ENCODE measurements at regions not wholly inside any gene's neighbourhood (a gene's known extent, or its start where the extent isn't known, plus 50 kb on each side); places are given as distances from the start of the nearest gene placed in this dataset.

DNA sequence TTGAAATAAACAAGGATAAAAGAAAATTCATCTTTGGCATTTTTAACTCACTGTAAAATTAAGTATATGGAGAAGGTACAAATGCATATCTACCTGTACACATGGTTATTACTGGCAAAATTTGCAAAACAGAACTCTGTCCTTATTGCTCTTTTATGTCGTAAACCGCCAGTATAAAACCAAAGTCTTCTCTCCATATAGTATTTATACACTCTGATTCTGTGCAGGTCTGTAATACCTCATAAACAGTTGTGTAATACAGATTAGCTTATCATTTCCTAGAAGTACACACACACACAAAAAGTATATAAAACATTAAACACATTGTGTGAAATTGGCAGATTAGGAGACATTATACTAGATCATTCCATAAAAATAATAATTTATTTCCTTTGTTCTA lies 406.6 kb upstream of the ANO3 start:
- no peak for DNase-seq (ENCODE audit: low spot score)
- intact Hi-C loops (cut with DNase I), result no loop called here

DNA sequence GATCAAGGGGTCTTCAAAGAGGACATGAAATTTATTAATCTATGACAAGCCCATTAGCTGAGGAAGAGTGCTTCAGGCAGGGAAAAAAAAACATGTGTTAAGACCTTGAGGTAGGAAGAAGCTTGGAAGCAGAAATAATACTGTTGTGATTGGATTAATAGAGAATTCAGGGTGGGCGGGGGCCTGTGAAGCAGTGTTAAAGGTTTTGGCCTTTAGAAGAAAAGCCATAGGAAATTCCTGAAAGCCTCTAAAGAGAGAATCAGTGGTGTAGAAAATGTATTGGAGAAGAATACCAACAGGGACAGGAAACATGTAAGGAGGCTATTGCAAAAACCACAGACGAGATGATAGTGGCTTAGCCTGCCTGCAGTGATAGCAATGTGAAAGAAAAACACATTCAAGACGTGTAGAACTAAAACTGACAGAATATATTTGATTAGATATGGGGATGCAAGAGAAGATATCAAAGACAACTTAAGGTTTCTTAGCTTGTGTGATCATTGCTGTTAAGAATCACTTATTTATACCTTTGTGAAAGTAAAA lies 404.4 kb upstream of the ANO3 start:
- no peak for DNase-seq (ENCODE audit: low spot score)
- intact Hi-C loops (cut with DNase I), result no loop called here

DNA sequence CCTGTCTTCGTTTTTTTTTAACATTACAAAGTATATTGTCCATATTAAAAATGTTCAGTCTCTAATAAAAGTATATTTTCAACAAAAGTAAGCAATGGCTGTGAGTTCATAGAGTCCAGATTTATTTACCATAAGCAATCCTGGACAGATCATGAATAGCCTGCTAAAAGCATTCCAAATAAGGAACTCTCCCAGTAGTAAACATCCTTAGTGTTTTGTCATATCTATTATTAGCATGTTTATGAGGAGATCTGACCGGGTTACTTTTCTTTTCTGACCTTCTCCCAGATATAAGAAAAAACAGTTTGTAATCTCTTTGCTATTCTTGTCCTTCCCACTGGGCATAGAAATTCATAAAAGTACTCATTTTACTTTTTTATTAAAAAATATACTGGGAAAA lies 403.9 kb upstream of the ANO3 start:
- intact Hi-C loops (cut with DNase I), result no loop called here
- no peak for DNase-seq (ENCODE audit: low spot score)

DNA sequence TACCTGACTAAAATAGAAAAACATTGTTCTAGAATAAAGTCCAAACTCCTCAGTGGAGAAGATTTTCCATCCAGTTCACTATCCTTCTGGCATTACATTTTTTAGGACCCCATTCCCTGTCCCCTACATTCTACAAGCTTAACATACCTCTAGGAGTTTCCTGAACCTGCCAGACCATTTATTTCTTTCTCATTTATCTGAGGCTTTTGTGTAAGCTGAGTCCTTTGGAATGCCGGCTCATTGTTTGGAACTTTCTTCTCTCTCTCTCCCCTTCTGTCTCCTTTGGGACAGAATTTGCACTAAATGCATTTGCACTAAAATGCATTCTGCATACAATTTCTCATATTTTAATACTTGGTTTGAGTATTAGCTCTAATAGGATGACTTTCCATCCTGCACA lies 393.0 kb upstream of the ANO3 start:
- intact Hi-C loops (cut with DNase I), result no loop called here

DNA sequence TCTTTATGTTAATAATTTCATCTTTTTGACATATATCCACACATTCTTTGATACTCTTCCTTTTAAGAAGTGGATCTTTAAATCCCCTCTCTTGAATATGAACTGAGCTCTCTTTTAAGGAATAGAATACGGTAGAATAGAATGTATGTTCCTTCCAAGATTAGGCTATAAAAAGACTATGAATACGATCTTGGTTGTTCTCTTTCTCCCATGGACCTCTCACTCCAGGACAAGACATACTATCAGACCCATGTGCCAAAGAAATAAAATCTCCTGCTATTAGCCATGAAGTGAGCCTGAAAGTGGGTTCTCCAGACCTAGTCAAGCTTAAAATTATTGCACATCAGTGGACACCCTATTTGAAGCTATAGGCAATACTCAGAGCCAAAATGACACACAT lies 392.2 kb upstream of the ANO3 start:
- intact Hi-C loops (cut with DNase I), result no loop called here
- DNase-seq (ENCODE audit: low spot score), result no peak

More for the DNA sequence above, 393.0 kb upstream of the ANO3 start:
- no peak for DNase-seq (ENCODE audit: low spot score)

DNA sequence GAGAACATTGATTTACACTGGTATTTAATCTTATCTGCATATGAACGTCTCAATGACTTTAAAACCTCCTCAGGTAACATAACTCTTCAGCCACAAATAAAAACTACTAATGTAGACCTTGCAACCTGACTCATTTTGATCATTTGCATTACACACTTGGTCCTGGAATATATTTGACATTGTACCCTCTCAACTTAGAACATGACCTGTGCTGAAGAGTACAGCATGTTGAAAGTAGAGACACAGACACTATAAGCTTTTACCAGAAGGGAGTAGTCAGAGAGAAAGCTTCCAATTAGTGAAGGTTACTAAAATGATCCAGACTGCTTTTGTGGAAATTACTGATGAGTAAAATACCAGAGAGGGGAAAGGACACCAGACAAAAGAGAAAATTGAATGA lies 390.6 kb upstream of the ANO3 start:
- DNase-seq (ENCODE audit: low spot score), result no peak
- intact Hi-C loops (cut with DNase I), result no loop called here

DNA sequence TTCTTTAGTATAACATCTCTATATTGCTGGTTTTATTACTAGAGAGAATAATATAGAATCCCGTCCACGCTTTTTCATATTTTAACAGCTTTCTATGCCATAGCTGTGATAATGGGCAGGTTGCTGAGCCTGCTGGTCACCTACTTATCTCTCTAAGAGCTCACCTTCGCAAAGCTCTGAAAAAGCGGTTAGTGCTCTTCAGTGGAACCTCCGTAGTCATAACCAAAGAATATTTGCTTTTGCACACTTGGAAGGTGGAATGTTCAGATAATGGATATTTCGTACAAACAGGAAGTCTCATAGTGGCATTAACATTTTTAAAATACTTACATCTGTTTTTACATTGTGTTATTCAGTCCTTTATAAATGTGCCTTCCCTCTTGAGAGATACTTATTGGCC lies 388.9 kb upstream of the ANO3 start:
- intact Hi-C loops (cut with DNase I), result no loop called here
- DNase-seq (ENCODE audit: low spot score), result no peak

DNA sequence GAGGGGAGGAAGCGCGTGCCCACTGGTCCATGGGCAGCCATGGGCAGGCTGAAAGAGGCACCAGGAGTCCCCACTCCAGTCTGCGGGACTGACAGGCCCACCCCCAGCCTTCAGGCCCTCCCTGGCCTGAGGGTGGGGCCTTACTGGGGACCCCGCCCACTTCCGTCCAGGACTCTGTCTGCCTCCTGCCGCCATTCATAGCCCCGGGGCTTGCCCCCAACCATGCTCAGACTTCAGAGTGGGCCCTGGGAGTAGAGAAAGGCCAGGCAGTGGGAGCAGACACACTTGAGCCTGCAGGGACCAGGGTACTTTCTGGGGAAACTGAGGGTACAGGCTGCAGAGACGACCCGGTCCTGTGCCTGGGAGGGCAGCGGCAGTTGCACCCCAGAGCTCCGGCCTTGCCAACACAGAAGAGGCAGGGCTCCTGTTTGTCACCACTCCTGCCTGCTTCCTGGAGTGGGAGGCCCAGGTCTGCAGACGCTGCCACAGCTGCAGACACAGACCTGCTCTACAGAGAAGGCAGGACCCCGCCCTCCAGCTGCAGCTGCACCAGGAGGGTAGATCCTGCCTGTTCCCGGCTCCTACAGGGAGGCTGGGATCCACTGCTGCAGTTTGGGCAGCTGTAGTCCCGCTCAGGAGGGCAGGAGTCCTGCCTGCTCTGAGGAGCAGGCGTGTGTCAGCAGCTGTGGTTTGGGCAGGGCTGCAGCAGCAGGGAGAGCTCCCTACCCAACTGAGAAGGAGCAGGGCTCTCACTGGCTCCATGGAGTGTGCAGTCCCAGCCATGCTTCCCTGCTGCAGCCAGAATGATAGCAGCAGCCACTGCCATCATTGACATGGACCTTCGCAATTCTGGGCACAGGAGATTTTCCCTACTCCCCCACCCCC lies 387.9 kb upstream of the ANO3 start:
- intact Hi-C loops (cut with DNase I), result no loop called here
- DNase-seq (ENCODE audit: low spot score), result no peak

DNA sequence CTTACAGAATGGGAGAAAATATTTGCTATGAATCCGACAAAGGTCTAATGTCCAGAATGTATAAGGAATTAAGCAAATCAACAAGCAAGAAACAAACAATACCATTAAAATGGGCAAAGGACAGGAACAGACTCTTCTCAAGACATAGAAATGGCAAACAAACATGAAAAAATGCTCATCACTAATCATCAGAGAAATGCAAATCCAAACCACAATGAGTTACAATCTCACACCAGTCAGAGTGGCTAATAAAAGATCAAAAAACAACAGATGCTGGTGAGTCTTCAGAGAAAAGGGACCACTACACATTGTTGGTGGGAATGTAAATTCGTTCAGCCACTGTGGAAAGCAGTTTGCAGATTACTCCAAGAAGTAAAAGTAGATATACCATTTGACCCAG lies 382.0 kb upstream of the ANO3 start:
- no peak for DNase-seq (ENCODE audit: low spot score)
- intact Hi-C loops (cut with DNase I), result no loop called here

DNA sequence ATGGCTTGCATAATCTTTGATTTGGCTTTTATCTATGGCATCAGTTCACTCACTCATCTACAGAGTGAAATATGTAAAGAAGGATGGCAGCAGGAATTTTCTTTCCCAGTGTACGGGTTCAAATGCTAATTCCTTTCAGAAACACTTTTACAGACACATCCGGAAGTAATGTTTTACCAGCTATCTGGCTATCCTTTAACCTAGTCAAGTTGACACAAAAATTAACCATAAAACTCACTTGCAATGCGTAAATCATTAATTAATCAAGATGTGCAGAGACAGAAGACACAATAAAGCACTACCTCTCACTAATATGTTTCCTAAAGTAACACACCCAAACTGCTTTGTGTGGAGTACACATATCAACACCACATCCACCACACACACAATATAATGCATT lies 378.9 kb upstream of the ANO3 start:
- intact Hi-C loops (cut with DNase I), result no loop called here
- DNase-seq (ENCODE audit: low spot score), result no peak

DNA sequence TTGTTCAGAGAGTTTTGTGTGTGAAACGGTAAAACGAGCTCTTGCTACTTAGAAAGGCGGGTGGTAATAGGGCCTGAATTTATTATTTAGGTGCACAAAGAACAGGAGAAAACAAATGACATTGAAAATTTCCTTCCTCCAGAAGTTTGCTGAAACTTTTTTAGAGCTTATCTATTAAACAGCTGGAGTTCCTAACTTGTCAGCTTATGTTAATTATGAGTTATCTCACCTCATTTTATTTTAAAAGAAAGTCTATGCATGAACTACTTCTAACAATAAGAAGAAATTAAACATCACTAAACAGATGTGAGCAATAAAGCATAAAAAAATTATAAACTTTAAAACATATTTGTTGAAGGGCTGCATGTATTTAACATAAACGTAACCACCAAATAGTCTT lies 373.9 kb upstream of the ANO3 start:
- intact Hi-C loops (cut with DNase I), result no loop called here
- no peak for DNase-seq (ENCODE audit: low spot score)

DNA sequence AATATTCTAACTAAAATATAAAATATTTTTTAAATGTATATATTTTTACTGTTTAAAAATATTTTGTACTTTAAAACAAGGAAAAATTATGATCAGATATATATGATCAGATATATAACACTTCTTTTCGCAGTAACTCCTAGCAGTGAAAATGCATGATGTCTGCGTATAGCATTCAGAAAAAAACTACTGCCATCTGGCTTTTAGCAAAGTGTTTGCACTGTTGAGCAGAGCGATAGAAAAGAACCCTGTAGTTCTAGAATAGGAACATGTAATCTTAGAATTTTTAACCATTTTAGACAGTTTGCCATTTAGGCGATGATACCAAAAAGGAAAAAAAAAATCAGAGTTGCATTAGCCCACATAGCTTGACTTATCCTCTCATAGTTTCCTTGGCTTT lies 370.4 kb upstream of the ANO3 start:
- intact Hi-C loops (cut with DNase I), result no loop called here
- DNase-seq (ENCODE audit: low spot score), result no peak

DNA sequence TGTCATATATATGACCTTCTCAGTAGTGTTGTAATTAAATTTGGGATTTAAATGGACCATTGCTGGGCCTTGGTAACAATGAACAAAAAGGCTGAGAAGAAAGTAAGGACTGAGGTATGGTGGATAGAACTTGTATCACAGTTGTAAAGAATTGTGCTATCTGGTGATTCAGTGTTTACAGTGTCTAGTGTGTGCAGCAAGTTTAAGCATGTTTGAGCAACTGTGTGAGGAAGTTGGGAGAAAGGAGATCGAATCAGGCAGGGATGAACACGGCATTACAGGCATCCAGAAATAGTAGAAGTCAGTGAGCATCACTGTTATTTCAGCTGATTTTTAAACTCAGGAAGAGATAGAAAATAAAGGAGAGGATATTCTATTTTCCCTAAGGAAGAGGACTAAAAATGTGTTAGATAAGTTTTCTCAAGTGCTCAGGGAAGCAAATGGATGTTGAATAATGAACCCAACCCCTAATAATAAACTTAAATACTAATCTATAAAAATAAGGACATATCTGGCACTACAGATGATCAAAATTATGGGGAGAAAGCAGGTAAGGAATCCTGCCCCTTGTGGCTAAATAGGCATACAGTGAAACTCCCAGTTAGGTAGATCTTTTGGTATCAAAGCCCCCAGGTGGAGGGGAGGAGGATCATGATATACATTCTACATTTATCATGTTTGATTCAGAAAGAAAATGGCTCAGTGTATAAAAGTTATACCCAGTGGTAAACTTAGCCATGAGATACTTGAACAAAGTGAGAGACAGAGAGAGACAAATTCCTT lies 361.0 kb upstream of the ANO3 start:
- intact Hi-C loops (cut with DNase I), result no loop called here
- DNase-seq (ENCODE audit: low spot score), result no peak

DNA sequence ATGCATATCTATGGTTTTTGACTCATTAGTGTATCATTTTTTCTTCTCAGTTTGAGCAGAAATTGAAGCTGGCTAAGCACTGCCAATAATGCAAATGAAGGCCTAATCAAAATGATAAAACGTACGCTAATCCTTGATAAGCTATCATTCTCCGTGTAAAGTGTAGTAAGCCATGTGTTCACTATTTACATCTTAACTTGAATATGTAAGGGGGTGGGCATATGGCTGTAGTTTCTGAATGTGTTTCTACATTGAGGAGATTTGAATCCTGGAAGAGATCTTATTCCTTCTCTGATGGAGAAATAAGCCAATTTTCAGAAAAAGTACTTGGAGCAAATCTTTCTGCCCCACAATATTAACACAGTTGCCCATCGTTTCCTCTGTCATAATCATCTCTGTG lies 351.8 kb upstream of the ANO3 start:
- intact Hi-C loops (cut with DNase I), result loop anchor here (5.0 kb wide), 1 partner anchor 297 kb away; no protein-coding TSS in a partner anchor
- DNase-seq (ENCODE audit: low spot score), result no peak

DNA sequence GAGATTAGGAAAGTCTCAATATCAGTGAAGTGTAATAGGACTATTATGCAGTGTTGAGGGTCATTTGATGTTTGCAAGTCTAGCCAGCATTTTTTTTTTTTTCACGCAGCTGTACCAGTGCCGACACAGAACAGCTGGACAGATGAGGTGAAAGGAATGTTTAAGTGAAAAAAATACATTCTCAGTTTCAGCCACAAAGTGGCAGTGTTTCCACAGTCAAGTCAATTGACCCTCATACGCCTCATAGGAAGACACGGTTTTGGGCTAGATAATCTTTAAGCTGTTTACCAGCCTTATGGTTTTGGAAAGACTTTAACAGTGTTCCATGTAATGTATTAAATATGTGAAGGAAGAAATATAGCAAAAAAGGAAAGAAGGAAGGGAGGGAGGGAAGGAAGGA lies 349.9 kb upstream of the ANO3 start:
- intact Hi-C loops (cut with DNase I), result loop anchor here (2.0 to 5.0 kb wide), 2 partner anchors 153 to 295 kb away; no protein-coding TSS in a partner anchor
- no peak for DNase-seq (ENCODE audit: low spot score)

DNA sequence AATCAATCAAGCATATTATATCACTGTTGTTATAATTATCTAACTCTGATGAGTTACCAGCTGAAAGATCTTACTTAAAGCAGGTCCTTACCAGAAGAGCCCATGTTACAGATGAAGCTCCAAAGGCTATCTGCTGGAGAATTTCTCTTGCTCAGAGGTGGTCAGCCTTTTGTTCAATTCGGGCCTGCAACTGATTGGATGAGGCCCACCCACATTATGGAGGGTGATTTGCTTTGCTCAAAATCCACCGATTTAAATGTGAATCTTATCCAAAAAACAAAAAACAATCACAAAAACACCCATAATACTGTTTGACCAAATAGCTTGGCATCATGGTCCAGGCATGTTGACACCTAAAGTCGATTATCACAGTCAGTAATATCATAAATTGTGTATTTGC lies 348.6 kb upstream of the ANO3 start:
- intact Hi-C loops (cut with DNase I), result loop anchor here (2.0 to 5.0 kb wide), 2 partner anchors 152 to 294 kb away; no protein-coding TSS in a partner anchor
- no peak for DNase-seq (ENCODE audit: low spot score)

DNA sequence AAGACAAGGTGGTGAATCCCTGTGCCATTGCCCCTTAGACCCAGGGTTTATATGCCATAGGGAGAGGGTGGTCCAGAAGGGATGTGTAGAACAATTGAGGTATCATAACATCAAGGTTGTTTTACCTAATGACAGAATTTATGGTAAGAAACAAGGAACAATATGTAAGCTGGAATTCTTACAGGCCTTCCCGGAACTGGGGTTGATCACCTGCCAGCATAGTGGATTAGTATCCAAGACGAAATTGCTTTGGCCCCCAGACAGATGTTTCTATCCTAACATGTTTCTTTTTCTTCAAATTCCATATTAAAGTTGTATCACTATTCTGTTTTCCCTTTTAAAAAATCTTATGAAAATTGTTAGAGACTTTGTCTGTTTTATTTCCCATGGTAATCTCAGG lies 343.8 kb upstream of the ANO3 start:
- intact Hi-C loops (cut with DNase I), result no loop called here
- no peak for DNase-seq (ENCODE audit: low spot score)

DNA sequence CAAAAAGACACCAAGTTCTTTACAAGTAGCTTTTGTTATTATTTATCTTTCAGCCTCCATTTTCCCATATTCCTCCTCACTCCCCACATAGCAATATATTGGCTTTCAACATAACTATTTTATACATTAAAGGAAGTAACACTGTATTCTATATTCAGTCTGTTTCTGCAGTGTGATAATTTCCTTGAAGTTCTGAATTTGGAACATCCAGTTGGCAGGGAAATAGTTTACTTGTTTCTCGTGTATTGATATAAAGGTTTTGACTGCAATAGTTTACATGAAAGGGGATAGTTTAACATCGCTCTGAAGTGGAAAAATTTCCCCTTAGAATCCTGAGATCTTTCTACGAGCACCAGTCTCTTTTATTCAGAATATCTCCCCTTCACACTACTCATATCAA lies 341.5 kb upstream of the ANO3 start:
- DNase-seq (ENCODE audit: low spot score), result no peak
- intact Hi-C loops (cut with DNase I), result no loop called here

DNA sequence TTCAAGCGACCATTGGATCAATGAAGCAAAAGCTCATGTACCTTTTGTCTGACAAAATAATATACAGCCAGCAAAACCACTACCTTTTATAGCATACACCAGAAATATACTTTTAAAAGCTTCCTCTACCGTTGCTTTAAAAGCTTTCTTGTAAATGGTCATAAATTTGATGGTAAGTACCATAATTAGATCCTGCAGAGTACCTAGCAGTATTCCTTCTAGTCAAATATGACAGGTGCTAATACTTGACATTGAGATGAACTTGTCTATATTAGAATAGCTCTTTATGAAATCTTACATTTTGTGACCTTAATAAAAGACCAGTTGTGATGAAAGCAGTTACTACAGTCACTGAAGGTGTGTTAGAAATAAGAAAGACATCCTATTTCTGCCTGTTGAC lies 340.5 kb upstream of the ANO3 start:
- DNase-seq (ENCODE audit: low spot score), result no peak
- intact Hi-C loops (cut with DNase I), result no loop called here

DNA sequence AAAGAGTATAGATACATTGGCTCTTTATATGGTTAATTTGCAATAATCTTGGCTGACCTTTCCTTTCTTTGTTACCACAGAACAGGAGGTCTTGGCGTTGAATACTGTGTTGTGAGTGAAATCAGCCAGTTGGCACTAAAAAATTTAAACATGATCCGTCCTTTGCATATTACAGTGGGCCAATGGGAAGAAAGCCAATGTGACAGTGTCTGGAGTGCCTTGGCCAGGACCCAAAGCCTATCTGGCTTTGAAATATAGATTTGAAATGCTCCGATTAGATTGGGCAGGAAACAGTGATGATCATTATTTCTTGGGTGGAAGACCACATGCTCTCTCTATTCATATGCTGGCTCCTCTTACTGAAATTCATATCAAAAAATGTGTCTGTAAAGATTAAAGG lies 339.6 kb upstream of the ANO3 start:
- DNase-seq (ENCODE audit: low spot score), result no peak

DNA sequence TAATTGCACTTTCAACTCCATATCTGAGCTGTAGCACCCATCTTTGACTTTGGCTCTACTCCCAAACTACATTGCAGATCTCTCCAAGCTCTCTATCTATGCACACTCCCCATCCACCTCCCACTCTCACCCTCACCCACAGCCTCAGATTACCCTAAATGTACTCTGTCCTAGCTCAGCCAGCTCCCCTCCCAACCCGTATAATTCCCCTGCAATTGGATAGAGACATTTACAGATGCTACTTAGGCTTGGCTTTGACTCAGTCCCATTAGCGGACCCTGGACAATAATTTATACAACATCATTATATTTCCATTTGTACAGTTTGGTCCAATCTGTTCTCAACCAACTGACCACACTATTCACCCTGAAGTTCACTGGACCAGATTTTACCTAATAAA lies 338.9 kb upstream of the ANO3 start:
- no peak for DNase-seq (ENCODE audit: low spot score)
- intact Hi-C loops (cut with DNase I), result no loop called here

More for the DNA sequence above, 339.6 kb upstream of the ANO3 start:
- intact Hi-C loops (cut with DNase I), result no loop called here

Data from cardiac septum (tissue), 1 donor.